CD4-positive, alpha-beta T cell (primary cell): ENCODE measurements at regions not wholly inside any gene's neighbourhood (a gene's known extent, or its start where the extent isn't known, plus 50 kb on each side); places are given as distances from the start of the nearest gene placed in this dataset.

Experiments used
- ATAC-seq: fragments of 200-7000 bp; cut with Tn5 transposase; one replicate; pipeline ENCODE4 v1.10.0; 2022; ENCODE audit warnings: mild to moderate bottlenecking; ENCODE audit not compliant: poor library complexity
- CTCF ChIA-PET: fragments of 350-600 bp; sonication (Branson Sonifier 250); formaldehyde crosslinking; loops from one replicate; lab custom pipeline; 2021; ENCODE audit warnings: antibody characterized with exemption, inconsistent platforms; lab: Charles Lee
- POLR2A ChIA-PET: fragments of 350-600 bp; sonication (Branson Sonifier 250); formaldehyde crosslinking; loops from one replicate; lab custom pipeline; 2021; ENCODE audit warnings: antibody characterized with exemption, inconsistent platforms; lab: Charles Lee
- DNase-seq, 14 experiments: peaks; one replicate each; pipeline ENCODE4 v3.0.0-alpha.2; 2013 to 2020; ENCODE audit warnings: mixed read lengths in 2 of 14
- H3K27ac ChIP-seq, 2 donors: one replicate each; pipeline versions ENCODE4 v1.5.1 to v1.7.0; 2013; ENCODE audit warnings: low read length in 2 of 2, low read depth in 1 of 2, mild to moderate bottlenecking in 1 of 2
- H3K27me3 ChIP-seq, 2 experiments: 1 replicate in 1 of 2; 2 replicates in 1 of 2; pipeline versions ENCODE4 v1.6.1 to v1.7.0; 2013; ENCODE audit warnings: low read length in 2 of 2, control low read depth in 1 of 2, mild to moderate bottlenecking in 1 of 2, moderate library complexity in 1 of 2; ENCODE audit not compliant: insufficient read depth in 2 of 2, control insufficient read depth in 1 of 2
- H3K36me3 ChIP-seq: one replicate; pipeline ENCODE4 v1.6.1; 2013; ENCODE audit warnings: low read length, control low read depth; ENCODE audit not compliant: insufficient read depth
- H3K4me1 ChIP-seq: one replicate; pipeline ENCODE4 v1.6.1; 2013; ENCODE audit warnings: low read length, control low read depth; ENCODE audit not compliant: insufficient read depth
- H3K4me3 ChIP-seq: one replicate; pipeline ENCODE4 v1.5.1; 2013; ENCODE audit warnings: mild to moderate bottlenecking, low read length, moderate library complexity
- H3K9me3 ChIP-seq, 2 experiments: 1 replicate in 1 of 2; 2 replicates in 1 of 2; pipeline versions ENCODE4 v1.6.1 to v1.7.0; 2013; ENCODE audit warnings: low read length in 2 of 2, mild to moderate bottlenecking in 2 of 2, control low read depth in 1 of 2, moderate library complexity in 1 of 2; ENCODE audit not compliant: control insufficient read depth in 1 of 2, insufficient read depth in 1 of 2
- H3K27ac Mint-ChIP-seq: one replicate; pipeline ENCODE4 v1.8.0; 2020; ENCODE audit warnings: mixed read lengths
- H3K27me3 Mint-ChIP-seq: one replicate; pipeline ENCODE4 v1.8.0; 2021; ENCODE audit warnings: mixed read lengths
- H3K36me3 Mint-ChIP-seq: one replicate; pipeline ENCODE4 v1.8.0; 2021; ENCODE audit warnings: low read depth, mixed read lengths
- H3K4me1 Mint-ChIP-seq: one replicate; pipeline ENCODE4 v1.8.0; 2021; ENCODE audit warnings: low read depth, mixed read lengths
- H3K4me3 Mint-ChIP-seq: one replicate; pipeline ENCODE4 v1.8.0; 2020; ENCODE audit warnings: mild to moderate bottlenecking, mixed read lengths
- H3K9me3 Mint-ChIP-seq: one replicate; pipeline ENCODE4 v1.8.0; 2020; ENCODE audit warnings: mixed read lengths
- intact Hi-C, 2 experiments: fragments of 100-400 bp; cut with DNase I in 1 of 2; cut with micrococcal nuclease in 1 of 2; formaldehyde crosslinking; loops; one replicate each; pipeline versions ENCODE4 v1.15.1 to v1.9.0; 2023 to 2025; cut with DNase I, micrococcal nuclease
- TF ChIP-seq, protein P1 (sequence below): fragments of 200-600 bp; IDR thresholded peaks from one replicate; pipeline ENCODE4 v1.8.0; 2022; ENCODE audit warnings: antibody characterized with exemption, mild to moderate bottlenecking

DNA sequence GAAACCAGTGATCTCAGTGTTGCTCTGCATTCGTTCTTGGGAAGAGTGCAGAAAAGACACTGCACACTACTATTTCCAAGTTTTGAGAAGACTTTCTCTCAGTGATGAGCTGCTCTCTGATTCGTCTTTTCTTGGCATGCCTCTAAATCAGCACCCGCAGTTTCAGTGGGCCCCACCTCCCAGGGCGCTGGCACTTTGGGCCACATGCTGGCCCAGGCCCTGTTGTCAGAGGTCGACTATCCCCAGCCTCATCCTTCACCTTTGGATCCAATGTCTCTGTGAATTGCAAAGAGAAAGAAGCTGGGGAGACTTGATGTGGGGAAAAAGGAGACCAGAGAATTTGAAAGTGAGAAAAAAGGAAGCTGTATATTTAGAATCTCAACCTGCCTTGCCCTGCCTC lies 644.1 kb upstream of the PITX2 start:
- H3K9me3 Mint-ChIP-seq: peaks cover 2% of the 10 kb centered on the region
- H3K27me3 Mint-ChIP-seq: no peaks in the 10 kb centered on the region
- no peak overlapping the region for H3K27ac ChIP-seq
- TF ChIP-seq, protein P1, sequence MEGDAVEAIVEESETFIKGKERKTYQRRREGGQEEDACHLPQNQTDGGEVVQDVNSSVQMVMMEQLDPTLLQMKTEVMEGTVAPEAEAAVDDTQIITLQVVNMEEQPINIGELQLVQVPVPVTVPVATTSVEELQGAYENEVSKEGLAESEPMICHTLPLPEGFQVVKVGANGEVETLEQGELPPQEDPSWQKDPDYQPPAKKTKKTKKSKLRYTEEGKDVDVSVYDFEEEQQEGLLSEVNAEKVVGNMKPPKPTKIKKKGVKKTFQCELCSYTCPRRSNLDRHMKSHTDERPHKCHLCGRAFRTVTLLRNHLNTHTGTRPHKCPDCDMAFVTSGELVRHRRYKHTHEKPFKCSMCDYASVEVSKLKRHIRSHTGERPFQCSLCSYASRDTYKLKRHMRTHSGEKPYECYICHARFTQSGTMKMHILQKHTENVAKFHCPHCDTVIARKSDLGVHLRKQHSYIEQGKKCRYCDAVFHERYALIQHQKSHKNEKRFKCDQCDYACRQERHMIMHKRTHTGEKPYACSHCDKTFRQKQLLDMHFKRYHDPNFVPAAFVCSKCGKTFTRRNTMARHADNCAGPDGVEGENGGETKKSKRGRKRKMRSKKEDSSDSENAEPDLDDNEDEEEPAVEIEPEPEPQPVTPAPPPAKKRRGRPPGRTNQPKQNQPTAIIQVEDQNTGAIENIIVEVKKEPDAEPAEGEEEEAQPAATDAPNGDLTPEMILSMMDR: no peak
- ChIA-PET POLR2A (no interaction called here), CTCF (no interaction called here)
- intact Hi-C loops: no loop called here
- H3K9me3 ChIP-seq: no peaks in the 10 kb centered on the region
- H3K4me1 Mint-ChIP-seq: no peaks in the 10 kb centered on the region
- H3K4me1 ChIP-seq: no peaks in the 10 kb centered on the region
- no peaks in the 10 kb centered on the region for H3K36me3 ChIP-seq
- no peaks in the 10 kb centered on the region for H3K36me3 Mint-ChIP-seq
- no peaks in the 10 kb centered on the region for H3K27me3 ChIP-seq
- no peak overlapping the region for H3K4me3 Mint-ChIP-seq
- no peak overlapping the region for H3K27ac Mint-ChIP-seq
- H3K4me3 ChIP-seq: no peak overlapping the region
- DNase-seq (no peak), ATAC-seq (no peak)

DNA sequence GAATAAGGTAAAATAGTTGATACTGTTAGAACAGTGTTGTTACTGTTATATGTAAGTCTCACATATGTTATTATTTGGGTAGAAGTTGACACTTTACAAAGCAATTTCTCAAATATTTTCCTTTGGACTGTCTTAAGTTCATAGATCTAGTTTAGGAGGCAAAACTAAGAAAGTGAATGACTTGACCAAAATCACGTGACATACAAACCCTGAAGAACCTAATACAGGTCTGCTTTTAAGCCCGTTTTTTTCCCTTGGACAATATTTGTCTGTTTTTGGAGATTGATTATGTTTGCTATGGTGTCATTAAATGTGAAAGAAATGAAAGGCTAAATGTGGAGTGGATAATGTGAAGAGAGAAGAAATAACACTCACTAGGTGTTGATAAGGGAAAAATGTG lies 644.9 kb upstream of the PITX2 start:
- TF ChIP-seq, protein P1: no peak
- ChIA-PET POLR2A (no interaction called here), CTCF (no interaction called here)

DNA sequence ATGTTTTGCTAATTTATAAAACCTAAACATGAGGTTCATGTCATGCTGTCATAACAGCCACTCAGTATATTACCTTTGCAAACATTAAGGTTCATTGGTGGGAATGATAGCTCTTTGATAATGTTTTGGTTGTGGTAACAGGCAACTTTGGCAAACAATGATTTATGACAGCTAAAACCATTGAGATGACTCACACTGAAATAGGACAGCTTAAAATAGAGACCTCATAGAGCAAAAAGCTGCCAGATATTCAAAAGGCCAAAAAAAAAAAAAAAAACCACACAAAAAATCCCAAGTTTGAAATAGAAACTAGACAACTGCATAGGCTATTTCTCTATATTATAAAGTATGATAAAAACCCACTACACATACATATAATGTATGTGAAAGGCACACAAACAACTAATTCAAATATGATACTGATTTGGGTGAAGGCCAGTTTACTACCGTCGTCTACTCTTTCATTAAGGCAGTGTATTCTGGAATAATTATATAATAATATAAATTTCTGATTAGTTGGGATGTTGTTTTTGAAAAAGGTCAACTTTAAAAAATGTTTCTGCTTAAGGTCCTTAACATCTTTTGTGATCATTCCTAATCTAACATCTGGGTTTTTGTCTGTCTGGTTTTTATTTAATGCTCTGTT lies 646.0 kb upstream of the PITX2 start:
- no peaks in the 10 kb centered on the region for H3K4me1 ChIP-seq
- CTCF ChIA-PET: no interaction called here
- TF ChIP-seq, protein P1: no peak

More for the DNA sequence above, 644.9 kb upstream of the PITX2 start:
- no peaks in the 10 kb centered on the region for H3K4me1 ChIP-seq
- Mint-ChIP-seq H3K4me3 (no peak overlapping the region), H3K27ac (no peak overlapping the region), H3K36me3 (no peaks in the 10 kb centered on the region), H3K9me3 (peaks cover 2% of the 10 kb centered on the region), H3K27me3 (no peaks in the 10 kb centered on the region), H3K4me1 (no peaks in the 10 kb centered on the region)
- H3K4me3 ChIP-seq: no peak overlapping the region
- H3K27me3 ChIP-seq: no peaks in the 10 kb centered on the region
- no peak overlapping the region for H3K27ac ChIP-seq
- H3K36me3 ChIP-seq: no peaks in the 10 kb centered on the region
- DNase-seq (no peak), ATAC-seq (no peak)
- no peaks in the 10 kb centered on the region for H3K9me3 ChIP-seq
- intact Hi-C loops: no loop called here

More for the DNA sequence above, 646.0 kb upstream of the PITX2 start:
- DNase-seq (no peak), ATAC-seq (no peak)
- POLR2A ChIA-PET: no interaction called here
- intact Hi-C loops: no loop called here
- Histone ChIP-seq H3K27me3 (no peaks in the 10 kb centered on the region), H3K9me3 (peaks cover 0 to 3% of the 10 kb centered on the region in 2 experiments), H3K27ac (no peak overlapping the region), H3K36me3 (no peaks in the 10 kb centered on the region), H3K4me3 (no peak overlapping the region)
- Mint-ChIP-seq H3K4me3 (no peak overlapping the region), H3K4me1 (no peaks in the 10 kb centered on the region), H3K36me3 (no peaks in the 10 kb centered on the region), H3K9me3 (peaks cover 2% of the 10 kb centered on the region), H3K27ac (no peak overlapping the region), H3K27me3 (no peaks in the 10 kb centered on the region)
